Fibroblast of lung (primary cell): ENCODE measurements at regions not wholly inside any gene's neighbourhood (a gene's known extent, or its start where the extent isn't known, plus 50 kb on each side); places are given as distances from the start of the nearest gene placed in this dataset.

ENCODE experiments used
- DNase-seq, 2 donors: peaks; one replicate each; pipeline versions ENCODE4 v3.0.0 to v3.0.0-alpha.2; 2010; ENCODE audit warnings: low read depth in 2 of 2
- H2AFZ ChIP-seq: 2 replicates; pipeline ENCODE4 v1.5.1; 2012; ENCODE audit warnings: low read length, control low read depth, inconsistent platforms
- H3K27ac ChIP-seq: 2 replicates; pipeline ENCODE4 v1.5.1; 2011; ENCODE audit warnings: low read length, control low read depth; ENCODE audit not compliant: insufficient read depth
- H3K27me3 ChIP-seq: 2 replicates; pipeline ENCODE4 v1.5.1; 2011; ENCODE audit warnings: mild to moderate bottlenecking, low read length; ENCODE audit not compliant: control insufficient read depth, insufficient read depth
- H3K36me3 ChIP-seq: 2 replicates; pipeline ENCODE4 v1.5.1; 2011; ENCODE audit warnings: low read length; ENCODE audit not compliant: control insufficient read depth, insufficient read depth
- H3K4me1 ChIP-seq: 2 replicates; pipeline ENCODE4 v1.5.1; 2011; ENCODE audit warnings: low read length; ENCODE audit not compliant: control insufficient read depth, insufficient read depth; ENCODE audit errors: extremely low read depth
- H3K4me2 ChIP-seq: 2 replicates; pipeline ENCODE4 v1.5.1; 2011; ENCODE audit warnings: low read length, control low read depth; ENCODE audit not compliant: insufficient read depth; ENCODE audit errors: extremely low read depth
- H3K4me3 ChIP-seq, 4 experiments: fragments of 200-600 bp in 1 of 4; sonication (generic) in 1 of 4; replicated peaks in 1 of 4; 2 replicates each; pipeline ENCODE4 v1.5.1; 2011 to 2016; ENCODE audit warnings: low read length in 4 of 4, low read depth in 3 of 4, mild to moderate bottlenecking in 3 of 4, control low read depth in 2 of 4, inconsistent platforms in 1 of 4, mixed read lengths in 1 of 4; ENCODE audit not compliant: insufficient read depth in 1 of 4; ENCODE audit errors: control extremely low read depth in 1 of 4
- H3K79me2 ChIP-seq: 2 replicates; pipeline ENCODE4 v1.5.1; 2012; ENCODE audit warnings: mild to moderate bottlenecking, low read length, inconsistent platforms; ENCODE audit not compliant: control insufficient read depth, insufficient read depth
- H3K9ac ChIP-seq: 2 replicates; pipeline ENCODE4 v1.5.1; 2011; ENCODE audit warnings: mild to moderate bottlenecking, low read length, control low read depth; ENCODE audit not compliant: insufficient read depth
- H3K9me3 ChIP-seq: 2 replicates; pipeline ENCODE4 v1.5.1; 2012; ENCODE audit warnings: low read depth, low read length; ENCODE audit not compliant: control insufficient read depth, insufficient read depth
- H4K20me1 ChIP-seq: 2 replicates; pipeline ENCODE4 v1.5.1; 2011; ENCODE audit warnings: low read length; ENCODE audit not compliant: control insufficient read depth, insufficient read depth; ENCODE audit errors: extremely low read depth
- EZH2 ChIP-seq: IDR thresholded peaks from 2 replicates; pipeline ENCODE4 v1.5.1; 2012; ENCODE audit warnings: low read length, control low read depth, mild to moderate bottlenecking; ENCODE audit errors: missing control alignments
- TF ChIP-seq, protein P1 (sequence below), 2 donors: IDR thresholded peaks in 1 of 2; conservative IDR thresholded peaks in 1 of 2; 1 replicate in 1 of 2; 2 replicates in 1 of 2; pipeline ENCODE4 v1.5.1; 2011 to 2012; ENCODE audit warnings: low read length in 2 of 2, control low read depth in 1 of 2, inconsistent platforms in 1 of 2, low read depth in 1 of 2, mild to moderate bottlenecking in 1 of 2

DNA sequence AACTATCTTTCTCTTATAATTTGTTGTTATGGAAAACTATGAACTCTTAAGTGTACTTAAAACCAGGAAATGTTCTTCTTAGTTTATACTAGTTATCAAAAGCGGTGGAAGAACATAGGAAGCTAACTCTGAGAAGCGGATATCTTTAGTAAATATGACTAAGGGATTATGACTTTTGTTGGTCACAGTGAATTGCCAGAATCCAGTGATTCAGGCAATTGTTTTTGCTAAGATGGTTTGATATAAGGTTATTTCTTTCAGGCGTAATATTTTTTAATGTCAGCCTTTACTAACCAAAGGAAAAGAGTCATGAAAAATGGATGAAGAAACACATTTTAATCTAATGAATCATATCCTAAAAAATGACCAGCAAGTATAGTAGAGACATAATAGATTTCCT is 473.5 kb downstream of the FOXG1 start:
- no peak overlapping the region for H2AFZ ChIP-seq
- peaks cover 13% of the 10 kb centered on the region for H3K4me1 ChIP-seq
- no peak overlapping the region for H3K9ac ChIP-seq
- no peaks in the 10 kb centered on the region for H3K27me3 ChIP-seq
- H3K4me3 ChIP-seq = no peak overlapping the region
- no peak overlapping the region for H3K4me2 ChIP-seq
- no peaks in the 10 kb centered on the region for H3K79me2 ChIP-seq
- no peaks in the 10 kb centered on the region for H3K36me3 ChIP-seq
- peak; percentile 79 to 93 for DNase-seq
- no peak for TF ChIP-seq EZH2
- TF ChIP-seq, protein P1, sequence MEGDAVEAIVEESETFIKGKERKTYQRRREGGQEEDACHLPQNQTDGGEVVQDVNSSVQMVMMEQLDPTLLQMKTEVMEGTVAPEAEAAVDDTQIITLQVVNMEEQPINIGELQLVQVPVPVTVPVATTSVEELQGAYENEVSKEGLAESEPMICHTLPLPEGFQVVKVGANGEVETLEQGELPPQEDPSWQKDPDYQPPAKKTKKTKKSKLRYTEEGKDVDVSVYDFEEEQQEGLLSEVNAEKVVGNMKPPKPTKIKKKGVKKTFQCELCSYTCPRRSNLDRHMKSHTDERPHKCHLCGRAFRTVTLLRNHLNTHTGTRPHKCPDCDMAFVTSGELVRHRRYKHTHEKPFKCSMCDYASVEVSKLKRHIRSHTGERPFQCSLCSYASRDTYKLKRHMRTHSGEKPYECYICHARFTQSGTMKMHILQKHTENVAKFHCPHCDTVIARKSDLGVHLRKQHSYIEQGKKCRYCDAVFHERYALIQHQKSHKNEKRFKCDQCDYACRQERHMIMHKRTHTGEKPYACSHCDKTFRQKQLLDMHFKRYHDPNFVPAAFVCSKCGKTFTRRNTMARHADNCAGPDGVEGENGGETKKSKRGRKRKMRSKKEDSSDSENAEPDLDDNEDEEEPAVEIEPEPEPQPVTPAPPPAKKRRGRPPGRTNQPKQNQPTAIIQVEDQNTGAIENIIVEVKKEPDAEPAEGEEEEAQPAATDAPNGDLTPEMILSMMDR (conservative IDR thresholded peaks at IDR 0.05 in 1 of 2, IDR thresholded peaks at IDR 0.05 in 1 of 2; ENCODE audit: low read depth in 1 of 2, low read length in 2 of 2) = no peak
- H3K27ac ChIP-seq = peak overlapping the region; percentile 60
- H3K9me3 ChIP-seq = no peaks in the 10 kb centered on the region
- no peaks in the 10 kb centered on the region for H4K20me1 ChIP-seq

DNA sequence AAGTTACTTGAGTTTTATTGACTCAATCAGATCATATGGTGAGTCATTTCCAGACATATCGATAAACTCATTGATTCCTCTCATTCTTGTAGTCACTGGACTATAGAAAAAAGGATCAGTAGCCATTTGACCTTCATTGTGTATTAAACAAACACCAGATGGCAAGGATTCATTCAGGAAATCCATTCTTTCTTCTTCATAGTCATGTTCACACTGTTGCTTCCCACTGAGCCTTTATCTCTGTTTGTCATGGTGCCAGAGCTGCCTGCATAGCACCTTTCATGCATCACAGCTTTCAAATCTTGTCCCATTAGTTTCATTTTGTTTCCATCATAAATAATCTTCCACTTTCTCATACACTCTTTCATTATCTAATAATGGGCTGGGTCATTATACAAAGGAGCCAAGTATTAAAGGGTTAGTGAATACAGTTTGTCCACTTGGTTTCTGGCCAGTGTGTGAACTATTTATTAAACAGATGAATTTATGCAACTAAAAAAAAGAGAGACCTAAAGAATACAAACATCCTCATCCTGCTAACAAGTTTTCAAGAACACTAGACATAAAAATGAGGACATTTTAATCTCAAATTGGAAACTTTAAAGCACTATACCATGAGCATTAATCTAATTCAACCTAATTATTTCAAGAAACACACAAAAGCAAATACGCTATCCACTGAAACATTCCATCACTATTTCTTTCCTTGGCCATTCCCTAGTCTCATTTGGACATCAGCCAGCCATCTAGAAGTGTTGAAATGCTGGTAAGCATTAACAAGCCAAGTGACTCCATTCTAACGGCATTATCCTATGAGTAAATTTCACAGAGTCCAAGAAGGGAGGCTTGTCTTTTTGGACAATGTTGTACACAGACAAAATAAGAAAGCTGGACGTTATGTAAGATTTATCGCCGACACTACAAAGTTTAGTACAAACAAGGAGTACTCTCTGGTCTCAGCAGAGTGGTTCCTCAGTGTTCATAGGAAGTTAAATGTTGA is 476.5 kb downstream of the FOXG1 start:
- peak overlapping the region; percentile 43 for H2AFZ ChIP-seq
- peak overlapping the region; percentile 46 for H3K4me2 ChIP-seq
- H3K4me3 ChIP-seq = no peak overlapping the region
- no peaks in the 10 kb centered on the region for H3K36me3 ChIP-seq
- H3K9ac ChIP-seq = no peak overlapping the region
- peak; percentile 56 to 82 for DNase-seq
- no peaks in the 10 kb centered on the region for H3K27me3 ChIP-seq
- no peaks in the 10 kb centered on the region for H4K20me1 ChIP-seq
- H3K9me3 ChIP-seq = no peaks in the 10 kb centered on the region
- H3K79me2 ChIP-seq = no peaks in the 10 kb centered on the region
- H3K4me1 ChIP-seq = peaks cover 7% of the 10 kb centered on the region
- no peak overlapping the region for H3K27ac ChIP-seq
- no peak for TF ChIP-seq EZH2
- TF ChIP-seq, protein P1 (conservative IDR thresholded peaks at IDR 0.05 in 1 of 2, IDR thresholded peaks at IDR 0.05 in 1 of 2; ENCODE audit: low read depth in 1 of 2, low read length in 2 of 2) = no peak

DNA sequence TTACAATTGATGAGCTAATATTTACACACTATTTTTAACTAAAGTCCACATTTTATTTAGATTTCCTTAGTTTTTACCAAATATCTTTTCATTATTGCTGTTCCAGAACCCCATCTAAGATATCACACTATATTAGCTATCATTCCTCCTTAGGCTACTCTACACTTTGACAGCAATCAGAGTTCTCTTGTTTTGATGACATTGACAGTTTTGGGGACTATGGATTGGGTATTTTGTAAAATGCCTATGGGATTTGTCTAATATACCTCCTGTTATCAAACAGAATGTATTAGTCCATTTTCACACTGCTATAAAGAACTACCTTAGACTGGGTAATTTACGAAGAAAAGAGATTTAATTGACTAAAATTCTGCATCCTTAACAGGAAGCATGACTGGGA is 489.1 kb downstream of the FOXG1 start:
- Histone ChIP-seq H3K79me2 (no peaks in the 10 kb centered on the region), H3K4me2 (no peak overlapping the region), H3K9ac (no peak overlapping the region), H3K27ac (no peak overlapping the region), H3K4me3 (no peak overlapping the region), H2AFZ (no peak overlapping the region), H3K36me3 (no peaks in the 10 kb centered on the region), H3K9me3 (no peaks in the 10 kb centered on the region), H4K20me1 (no peaks in the 10 kb centered on the region), H3K4me1 (no peaks in the 10 kb centered on the region), H3K27me3 (no peaks in the 10 kb centered on the region)
- DNase-seq = no peak
- TF ChIP-seq, protein P1 (conservative IDR thresholded peaks at IDR 0.05 in 1 of 2, IDR thresholded peaks at IDR 0.05 in 1 of 2; ENCODE audit: low read depth in 1 of 2, low read length in 2 of 2) = no peak
- TF ChIP-seq EZH2 = no peak
